Natural killer cell (primary cell): ENCODE measurements at regions not wholly inside any gene's neighbourhood (a gene's known extent, or its start where the extent isn't known, plus 50 kb on each side); places are given as distances from the start of the nearest gene placed in this dataset.

Experiments used
- ATAC-seq, 3 donors: fragments of 150-1000 bp in 2 of 3; fragments of 200-7000 bp in 1 of 3; cut with Tn5 transposase; 1 replicate in 1 of 3; 2 replicates in 2 of 3; pipeline ENCODE4 v1.10.0; 2021; ENCODE audit warnings: mild to moderate bottlenecking in 2 of 3, moderate library complexity in 2 of 3
- DNase-seq, 2 donors: peaks; one replicate each; pipeline versions ENCODE4 v3.0.0 to v3.0.0-alpha.2; 2013 to 2021; ENCODE audit warnings: mixed read lengths in 1 of 2
- H3K27ac ChIP-seq: one replicate; pipeline ENCODE4 v1.5.1; 2013; ENCODE audit warnings: mild to moderate bottlenecking, low read length
- H3K27me3 ChIP-seq: one replicate; pipeline ENCODE4 v1.6.1; 2013; ENCODE audit warnings: low read length; ENCODE audit not compliant: control insufficient read depth, insufficient read depth
- H3K36me3 ChIP-seq: one replicate; pipeline ENCODE4 v1.6.1; 2013; ENCODE audit warnings: low read length; ENCODE audit not compliant: control insufficient read depth, insufficient read depth
- H3K4me1 ChIP-seq: one replicate; pipeline ENCODE4 v1.6.1; 2013; ENCODE audit warnings: low read length; ENCODE audit not compliant: control insufficient read depth, insufficient read depth
- H3K4me3 ChIP-seq: one replicate; pipeline ENCODE4 v1.5.1; 2013; ENCODE audit warnings: low read length
- H3K9me3 ChIP-seq: one replicate; pipeline ENCODE4 v1.6.1; 2013; ENCODE audit warnings: low read length; ENCODE audit not compliant: control insufficient read depth, insufficient read depth
- H3K27ac Mint-ChIP-seq, 2 donors: one replicate each; pipeline ENCODE4 v1.8.0; 2022; ENCODE audit warnings: mild to moderate bottlenecking in 2 of 2, mixed read lengths in 2 of 2, moderate library complexity in 1 of 2
- H3K27me3 Mint-ChIP-seq, 2 donors: one replicate each; pipeline ENCODE4 v1.8.0; 2022; ENCODE audit warnings: low read depth in 2 of 2, mixed read lengths in 2 of 2
- H3K36me3 Mint-ChIP-seq: one replicate; pipeline ENCODE4 v1.8.0; 2022; ENCODE audit warnings: mixed read lengths
- H3K4me1 Mint-ChIP-seq, 2 donors: one replicate each; pipeline ENCODE4 v1.8.0; 2022; ENCODE audit warnings: mixed read lengths in 2 of 2
- H3K4me3 Mint-ChIP-seq: one replicate; pipeline ENCODE4 v1.8.0; 2022; ENCODE audit warnings: mild to moderate bottlenecking, moderate library complexity, mixed read lengths
- H3K9me3 Mint-ChIP-seq, 2 donors: one replicate each; pipeline ENCODE4 v1.8.0; 2022; ENCODE audit warnings: mixed read lengths in 2 of 2
- WGBS: methylation state at CpG from one replicate; pipeline ENCODE4 v1.1.7; 2013; ENCODE audit warnings: missing lambda C conversion rate; ENCODE audit not compliant: insufficient coverage; 5-methylcytosine and 5-hydroxymethylcytosine counted together
- intact Hi-C: fragments of 100-400 bp; cut with micrococcal nuclease; formaldehyde crosslinking; loops from one replicate; pipeline ENCODE4 v1.14.2; 2022
- TF ChIP-seq, protein P1 (sequence below): fragments of 200-600 bp; IDR thresholded peaks from one replicate; pipeline ENCODE4 v1.8.0; 2022; ENCODE audit warnings: antibody characterized with exemption

DNA sequence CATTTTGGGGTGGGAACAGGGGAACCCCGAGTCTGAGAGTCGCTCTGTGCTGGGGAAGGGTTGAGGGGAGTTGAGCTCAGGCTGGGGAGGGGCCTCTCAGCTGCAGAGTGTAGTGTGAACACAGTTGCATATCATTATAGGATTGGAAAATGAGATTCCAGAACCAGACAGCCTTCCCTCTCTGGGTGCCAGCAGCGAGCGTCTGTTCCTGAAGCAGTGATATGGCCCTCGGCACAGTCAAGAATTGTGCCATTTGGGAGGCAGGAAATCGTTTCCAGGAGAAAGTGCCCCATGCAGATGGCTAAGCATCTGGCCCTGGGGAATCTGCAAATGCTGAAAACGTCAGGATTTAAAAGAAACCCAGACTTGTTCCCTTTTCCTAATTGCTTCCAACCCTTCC is 70.4 kb upstream of the SFSWAP start:
- Mint-ChIP-seq H3K4me1 (peaks cover 0 to 7% of the 10 kb centered on the region in 2 donors), H3K27ac (no peak overlapping the region), H3K4me3 (no peak overlapping the region), H3K9me3 (no peaks in the 10 kb centered on the region), H3K27me3 (peaks cover 0 to 12% of the 10 kb centered on the region in 2 donors), H3K36me3 (no peaks in the 10 kb centered on the region)
- Histone ChIP-seq H3K27ac (no peak overlapping the region), H3K27me3 (no peaks in the 10 kb centered on the region), H3K9me3 (no peaks in the 10 kb centered on the region), H3K4me1 (no peaks in the 10 kb centered on the region), H3K36me3 (no peaks in the 10 kb centered on the region), H3K4me3 (no peak overlapping the region)
- intact Hi-C loops: no loop called here
- TF ChIP-seq, protein P1, sequence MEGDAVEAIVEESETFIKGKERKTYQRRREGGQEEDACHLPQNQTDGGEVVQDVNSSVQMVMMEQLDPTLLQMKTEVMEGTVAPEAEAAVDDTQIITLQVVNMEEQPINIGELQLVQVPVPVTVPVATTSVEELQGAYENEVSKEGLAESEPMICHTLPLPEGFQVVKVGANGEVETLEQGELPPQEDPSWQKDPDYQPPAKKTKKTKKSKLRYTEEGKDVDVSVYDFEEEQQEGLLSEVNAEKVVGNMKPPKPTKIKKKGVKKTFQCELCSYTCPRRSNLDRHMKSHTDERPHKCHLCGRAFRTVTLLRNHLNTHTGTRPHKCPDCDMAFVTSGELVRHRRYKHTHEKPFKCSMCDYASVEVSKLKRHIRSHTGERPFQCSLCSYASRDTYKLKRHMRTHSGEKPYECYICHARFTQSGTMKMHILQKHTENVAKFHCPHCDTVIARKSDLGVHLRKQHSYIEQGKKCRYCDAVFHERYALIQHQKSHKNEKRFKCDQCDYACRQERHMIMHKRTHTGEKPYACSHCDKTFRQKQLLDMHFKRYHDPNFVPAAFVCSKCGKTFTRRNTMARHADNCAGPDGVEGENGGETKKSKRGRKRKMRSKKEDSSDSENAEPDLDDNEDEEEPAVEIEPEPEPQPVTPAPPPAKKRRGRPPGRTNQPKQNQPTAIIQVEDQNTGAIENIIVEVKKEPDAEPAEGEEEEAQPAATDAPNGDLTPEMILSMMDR: no peak
- 85% methylated on average over 6 of the region's 7 CpGs for WGBS
- ATAC-seq: no peak
- DNase-seq: no peak

DNA sequence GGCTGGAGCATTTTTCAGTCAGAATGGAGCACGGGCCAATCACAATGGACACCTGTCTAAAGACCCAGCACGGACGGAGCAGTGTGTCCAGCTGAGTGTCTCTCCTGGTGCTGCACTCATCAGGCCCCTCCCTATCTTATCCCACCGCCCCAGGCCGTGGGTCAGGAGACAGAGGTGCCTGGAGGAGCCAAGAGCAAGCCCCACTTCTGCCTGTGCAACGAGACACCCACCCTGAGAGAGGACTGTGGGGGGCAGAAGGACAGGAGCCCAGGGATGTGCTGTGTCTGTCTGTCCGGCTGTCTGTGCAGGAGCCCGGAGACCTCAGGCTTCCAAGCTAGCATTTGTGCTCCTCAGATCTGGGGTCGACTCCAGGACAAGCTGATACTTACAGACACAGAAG is 69.6 kb upstream of the SFSWAP start:
- Mint-ChIP-seq H3K9me3 (no peaks in the 10 kb centered on the region), H3K36me3 (no peaks in the 10 kb centered on the region), H3K4me1 (peaks cover 0 to 7% of the 10 kb centered on the region in 2 donors), H3K4me3 (no peak overlapping the region), H3K27ac (no peak overlapping the region), H3K27me3 (peaks cover 0 to 13% of the 10 kb centered on the region in 2 donors)
- ATAC-seq (no peak), DNase-seq (no peak)
- no peaks in the 10 kb centered on the region for H3K27me3 ChIP-seq
- H3K36me3 ChIP-seq: no peaks in the 10 kb centered on the region
- intact Hi-C loops: no loop called here
- no peak overlapping the region for H3K27ac ChIP-seq
- H3K9me3 ChIP-seq: no peaks in the 10 kb centered on the region
- TF ChIP-seq, protein P1: no peak
- 87% methylated on average over 9 of the region's 9 CpGs for WGBS
- no peaks in the 10 kb centered on the region for H3K4me1 ChIP-seq
- no peak overlapping the region for H3K4me3 ChIP-seq

DNA sequence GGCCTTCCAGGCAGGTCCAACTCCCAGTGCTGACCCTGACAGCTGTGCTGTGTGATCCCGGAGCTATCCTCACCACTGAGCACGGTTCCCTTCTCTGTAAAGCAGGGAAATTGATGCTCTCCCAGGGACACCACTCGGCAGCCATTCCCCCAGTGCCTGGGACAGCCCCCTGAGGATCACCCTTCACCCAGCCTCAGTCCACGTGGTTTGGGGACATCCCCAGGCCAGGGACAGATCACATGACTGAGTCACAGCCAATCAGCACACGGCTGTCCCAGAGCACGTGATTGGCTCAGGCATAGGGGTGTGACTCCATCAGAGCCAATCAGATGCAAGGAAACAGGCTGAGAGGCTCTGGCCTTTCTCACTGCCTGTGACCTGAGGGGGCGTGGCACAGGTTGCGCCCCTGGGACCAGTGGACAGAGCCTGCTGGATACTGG is 68.8 kb upstream of the SFSWAP start:
- Histone ChIP-seq H3K36me3 (no peaks in the 10 kb centered on the region), H3K27ac (no peak overlapping the region), H3K9me3 (no peaks in the 10 kb centered on the region), H3K4me3 (no peak overlapping the region), H3K27me3 (no peaks in the 10 kb centered on the region), H3K4me1 (no peaks in the 10 kb centered on the region)
- Mint-ChIP-seq H3K27me3 (peaks cover 0 to 11% of the 10 kb centered on the region in 2 donors), H3K36me3 (no peaks in the 10 kb centered on the region), H3K27ac (no peak overlapping the region), H3K4me1 (peaks cover 0 to 7% of the 10 kb centered on the region in 2 donors), H3K4me3 (no peak overlapping the region), H3K9me3 (no peaks in the 10 kb centered on the region)
- intact Hi-C loops: no loop called here
- 84% methylated on average over 8 of the region's 8 CpGs for WGBS
- no peak for ATAC-seq
- TF ChIP-seq, protein P1: no peak
- DNase-seq: no peak

DNA sequence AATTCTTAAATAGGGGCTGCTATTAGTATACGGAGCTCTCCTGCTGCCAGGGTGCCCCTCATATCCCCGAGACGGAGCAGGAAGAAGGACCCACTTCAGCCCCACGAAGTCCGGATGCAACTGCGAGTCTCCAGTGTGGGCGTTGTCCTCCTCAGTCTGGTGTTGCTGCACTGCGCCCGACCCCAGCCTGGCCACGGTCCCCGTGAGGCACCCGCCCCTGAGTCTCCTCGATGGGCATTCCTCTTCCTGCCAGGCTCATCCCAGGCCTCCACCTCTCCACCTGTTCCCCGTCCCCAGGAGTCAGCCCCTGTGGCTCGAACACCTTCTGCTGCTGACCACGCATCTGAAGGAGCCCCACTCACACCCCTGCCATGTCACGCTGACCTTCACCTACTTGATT is 68.1 kb upstream of the SFSWAP start:
- DNase-seq (no peak), ATAC-seq (no peak)
- Mint-ChIP-seq H3K9me3 (no peaks in the 10 kb centered on the region), H3K27ac (no peak overlapping the region), H3K36me3 (no peaks in the 10 kb centered on the region), H3K4me1 (peaks cover 0 to 5% of the 10 kb centered on the region in 2 donors), H3K4me3 (no peak overlapping the region), H3K27me3 (peaks cover 0 to 14% of the 10 kb centered on the region in 2 donors)
- Histone ChIP-seq H3K27ac (no peak overlapping the region), H3K27me3 (no peaks in the 10 kb centered on the region), H3K9me3 (no peaks in the 10 kb centered on the region), H3K36me3 (no peaks in the 10 kb centered on the region), H3K4me1 (no peaks in the 10 kb centered on the region), H3K4me3 (no peak overlapping the region)
- intact Hi-C loops: no loop called here
- TF ChIP-seq, protein P1: no peak
- 94% methylated on average over 17 of the region's 17 CpGs for WGBS
